ENCODE measurements at regions not wholly inside any gene's neighbourhood (a gene's known extent, or its start where the extent isn't known, plus 50 kb on each side); places are given as distances from the start of the nearest gene placed in this dataset.

DNA sequence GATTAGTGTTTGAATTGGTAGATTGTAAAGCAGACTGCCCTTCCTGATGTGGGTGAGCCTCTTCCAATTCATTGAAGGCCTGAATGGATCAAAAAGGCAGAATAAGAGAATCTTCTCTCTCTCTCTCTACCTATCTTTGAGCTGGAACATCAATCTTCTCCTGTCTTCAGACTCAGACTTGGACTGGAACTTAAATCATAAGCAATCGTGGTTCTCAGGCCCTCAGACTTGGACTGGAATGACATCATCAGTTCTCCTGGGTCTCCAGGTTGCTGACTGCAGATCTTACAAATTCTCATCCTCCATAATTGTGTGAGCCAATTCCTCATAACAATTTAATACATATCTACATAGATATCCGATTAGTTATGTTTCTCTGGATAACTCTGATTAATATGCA is 66.8 kb downstream of the IER5 start:
- Histone ChIP-seq H3K36me3 (no peaks in the 10 kb centered on the region), H3K27ac (no peak overlapping the region), H3K4me3 (no peak overlapping the region), H3K4me1 (peaks cover 14 to 29% (median 18%) of the 10 kb centered on the region in 3 donors), H3K27me3 (no peaks in the 10 kb centered on the region), H3K9me3 (no peaks in the 10 kb centered on the region)
- 49 to 69% methylated on average over 2 of the region's 2 CpGs for WGBS, 2 donors (ENCODE audit: low coverage in 1 of 2)
- no peak for ATAC-seq
- TF ChIP-seq EP300 (IDR thresholded peaks at IDR 0.05) = no peak
- no peak for TF ChIP-seq POLR2AphosphoS5 (IDR thresholded peaks at IDR 0.05)
- no peak for TF ChIP-seq POLR2A (IDR thresholded peaks at IDR 0.05)
- TF ChIP-seq, protein P1, sequence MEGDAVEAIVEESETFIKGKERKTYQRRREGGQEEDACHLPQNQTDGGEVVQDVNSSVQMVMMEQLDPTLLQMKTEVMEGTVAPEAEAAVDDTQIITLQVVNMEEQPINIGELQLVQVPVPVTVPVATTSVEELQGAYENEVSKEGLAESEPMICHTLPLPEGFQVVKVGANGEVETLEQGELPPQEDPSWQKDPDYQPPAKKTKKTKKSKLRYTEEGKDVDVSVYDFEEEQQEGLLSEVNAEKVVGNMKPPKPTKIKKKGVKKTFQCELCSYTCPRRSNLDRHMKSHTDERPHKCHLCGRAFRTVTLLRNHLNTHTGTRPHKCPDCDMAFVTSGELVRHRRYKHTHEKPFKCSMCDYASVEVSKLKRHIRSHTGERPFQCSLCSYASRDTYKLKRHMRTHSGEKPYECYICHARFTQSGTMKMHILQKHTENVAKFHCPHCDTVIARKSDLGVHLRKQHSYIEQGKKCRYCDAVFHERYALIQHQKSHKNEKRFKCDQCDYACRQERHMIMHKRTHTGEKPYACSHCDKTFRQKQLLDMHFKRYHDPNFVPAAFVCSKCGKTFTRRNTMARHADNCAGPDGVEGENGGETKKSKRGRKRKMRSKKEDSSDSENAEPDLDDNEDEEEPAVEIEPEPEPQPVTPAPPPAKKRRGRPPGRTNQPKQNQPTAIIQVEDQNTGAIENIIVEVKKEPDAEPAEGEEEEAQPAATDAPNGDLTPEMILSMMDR (IDR thresholded peaks at IDR 0.05) = no peak

DNA sequence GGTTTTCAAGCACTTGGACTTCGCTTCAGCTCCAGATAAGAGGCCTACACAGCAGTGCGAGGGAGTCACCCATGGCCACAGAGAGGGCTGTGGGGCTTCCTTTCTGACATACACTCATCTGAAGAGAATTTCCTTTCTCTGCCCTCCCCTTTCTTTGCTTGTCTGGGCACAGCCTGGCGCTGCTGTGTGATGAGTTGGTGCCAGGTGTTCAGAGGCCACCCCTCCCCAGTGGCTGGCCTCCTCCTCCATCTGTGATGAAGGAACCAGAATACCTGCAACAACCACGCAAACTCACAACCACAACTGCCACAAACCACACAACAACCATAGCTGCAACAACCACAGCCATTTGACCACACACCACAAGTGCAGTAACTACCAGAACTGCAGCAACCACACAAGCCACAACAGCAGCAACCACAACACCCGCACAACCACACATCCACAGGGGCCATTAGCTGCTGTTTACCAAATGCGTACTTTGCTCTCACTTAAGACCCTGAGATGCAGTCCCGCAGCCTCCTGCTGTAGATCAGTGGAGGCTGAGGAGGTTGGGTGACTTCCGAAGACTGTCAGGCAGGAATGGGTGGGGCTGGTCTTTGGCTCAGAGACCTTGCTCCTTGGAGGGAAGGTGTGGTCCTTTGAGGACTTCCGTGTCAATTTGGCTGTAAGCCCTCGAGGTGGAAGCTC is 71.1 kb downstream of the IER5 start:
- TF ChIP-seq, protein P1 (IDR thresholded peaks at IDR 0.05) = no peak
- H3K27me3 ChIP-seq = no peaks in the 10 kb centered on the region
- 20 to 77% methylated on average over 2 to 6 of the region's 10 CpGs for WGBS, 2 donors (ENCODE audit: low coverage in 1 of 2)
- H3K4me3 ChIP-seq = no peak overlapping the region
- no peak for ATAC-seq
- H3K36me3 ChIP-seq = no peaks in the 10 kb centered on the region
- H3K27ac ChIP-seq = no peak overlapping the region
- no peaks in the 10 kb centered on the region for H3K4me1 ChIP-seq
- peaks cover 0 to 14% (median 0%) of the 10 kb centered on the region in 3 donors for H3K9me3 ChIP-seq

GRCh38 chr1:181160322-181160721 is 71.8 kb downstream of the IER5 start:
- Histone ChIP-seq H3K36me3 (no peaks in the 10 kb centered on the region), H3K27me3 (no peaks in the 10 kb centered on the region), H3K4me3 (no peak overlapping the region), H3K27ac (no peak overlapping the region), H3K4me1 (no peaks in the 10 kb centered on the region), H3K9me3 (peaks cover 0 to 14% (median 0%) of the 10 kb centered on the region in 3 donors)
- no peak for ATAC-seq
- 68 to 100% methylated on average over 1 to 2 of the region's 3 CpGs for WGBS, 2 donors (ENCODE audit: low coverage in 1 of 2)
- TF ChIP-seq POLR2A (IDR thresholded peaks at IDR 0.05) (no peak), EP300 (IDR thresholded peaks at IDR 0.05) (no peak), POLR2AphosphoS5 (IDR thresholded peaks at IDR 0.05) (no peak)
- TF ChIP-seq, protein P1 (IDR thresholded peaks at IDR 0.05) = no peak

GRCh38 chr1:181160998-181161870 is 72.7 kb downstream of the IER5 start:
- Histone ChIP-seq H3K9me3 (peaks cover 0 to 14% (median 0%) of the 10 kb centered on the region in 3 donors), H3K27ac (no peak overlapping the region), H3K4me1 (peaks cover 0 to 3% (median 0%) of the 10 kb centered on the region in 3 donors), H3K27me3 (no peaks in the 10 kb centered on the region), H3K4me3 (no peak overlapping the region), H3K36me3 (no peaks in the 10 kb centered on the region)
- ATAC-seq = no peak
- WGBS, 2 donors (ENCODE audit: low coverage in 1 of 2) = 63 to 83% methylated on average over 4 to 9 of the region's 15 CpGs
- no peak for TF ChIP-seq POLR2AphosphoS5 (IDR thresholded peaks at IDR 0.05)
- no peak for TF ChIP-seq POLR2A (IDR thresholded peaks at IDR 0.05)
- TF ChIP-seq EP300 (IDR thresholded peaks at IDR 0.05) = no peak
- TF ChIP-seq, protein P1 (IDR thresholded peaks at IDR 0.05) = no peak

Data from gastroesophageal sphincter (tissue), 4 donors.